ENCODE measurements at regions not wholly inside any gene's neighbourhood (a gene's known extent, or its start where the extent isn't known, plus 50 kb on each side); places are given as distances from the start of the nearest gene placed in this dataset.

GRCh38 chr6:134817448-134817847, 132.5 kb downstream of the ALDH8A1 start:
- Histone ChIP-seq H4K20me1 (ENCODE audit: insufficient read depth, low read length) (no peaks in the 10 kb centered on the region), H3K27ac (ENCODE audit: low read length) (no peak overlapping the region), H2AFZ (ENCODE audit: low read length) (no peak overlapping the region), H3K9me3 (replicated peaks; ENCODE audit: insufficient read depth, low read length) (no peaks in the 10 kb centered on the region), H3F3A (ENCODE audit: insufficient read depth, low read length) (no peaks in the 10 kb centered on the region), H3K36me3 (replicated peaks; ENCODE audit: insufficient read depth, low read length) (no peaks in the 10 kb centered on the region), H3K9ac (ENCODE audit: low read length) (no peak overlapping the region), H3K9me2 (replicated peaks; ENCODE audit: insufficient read depth, low read length) (no peaks in the 10 kb centered on the region), H3K27me3 (replicated peaks; ENCODE audit: insufficient read depth, low read length) (no peaks in the 10 kb centered on the region), H3K4me2 (ENCODE audit: low read depth, low read length) (no peak overlapping the region), H3K4me1 (ENCODE audit: low read length) (no peaks in the 10 kb centered on the region), H3K79me2 (ENCODE audit: low read length) (no peaks in the 10 kb centered on the region), H3K4me3 (ENCODE audit: low read length) (no peak overlapping the region)
- no peak for DNase-seq
- TF ChIP-seq EZH2phosphoT487 (IDR thresholded peaks at IDR 0.05; ENCODE audit: low read length), result no peak
- TF ChIP-seq CTCF (IDR thresholded peaks at IDR 0.05; ENCODE audit: low read length), result no peak
- TF ChIP-seq EZH2 (optimal IDR thresholded peaks at IDR 0.05; ENCODE audit: low read depth, low read length), result no peak

GRCh38 chr6:134816780-134817179, 133.1 kb downstream of the ALDH8A1 start:
- Histone ChIP-seq H3K9me2 (replicated peaks; ENCODE audit: insufficient read depth, low read length) (no peaks in the 10 kb centered on the region), H3K4me1 (ENCODE audit: low read length) (no peaks in the 10 kb centered on the region), H2AFZ (ENCODE audit: low read length) (no peak overlapping the region), H3K27ac (ENCODE audit: low read length) (no peak overlapping the region), H3K4me2 (ENCODE audit: low read depth, low read length) (no peak overlapping the region), H3K9me3 (replicated peaks; ENCODE audit: insufficient read depth, low read length) (no peaks in the 10 kb centered on the region), H3K36me3 (replicated peaks; ENCODE audit: insufficient read depth, low read length) (no peaks in the 10 kb centered on the region), H4K20me1 (ENCODE audit: insufficient read depth, low read length) (no peaks in the 10 kb centered on the region), H3K9ac (ENCODE audit: low read length) (no peak overlapping the region), H3K4me3 (ENCODE audit: low read length) (no peak overlapping the region), H3K79me2 (ENCODE audit: low read length) (no peaks in the 10 kb centered on the region), H3K27me3 (replicated peaks; ENCODE audit: insufficient read depth, low read length) (no peaks in the 10 kb centered on the region), H3F3A (ENCODE audit: insufficient read depth, low read length) (no peaks in the 10 kb centered on the region)
- TF ChIP-seq EZH2phosphoT487 (IDR thresholded peaks at IDR 0.05; ENCODE audit: low read length) (no peak), EZH2 (optimal IDR thresholded peaks at IDR 0.05; ENCODE audit: low read depth, low read length) (no peak), CTCF (IDR thresholded peaks at IDR 0.05; ENCODE audit: low read length) (no peak)
- no peak for DNase-seq

- Histone ChIP-seq H3K4me2 (ENCODE audit: low read depth, low read length) (no peak overlapping the region), H3K9ac (ENCODE audit: low read length) (no peak overlapping the region), H4K20me1 (ENCODE audit: insufficient read depth, low read length) (no peaks in the 10 kb centered on the region), H2AFZ (ENCODE audit: low read length) (no peak overlapping the region), H3K9me3 (replicated peaks; ENCODE audit: insufficient read depth, low read length) (no peaks in the 10 kb centered on the region), H3K36me3 (replicated peaks; ENCODE audit: insufficient read depth, low read length) (no peaks in the 10 kb centered on the region), H3K27me3 (replicated peaks; ENCODE audit: insufficient read depth, low read length) (no peaks in the 10 kb centered on the region), H3K27ac (ENCODE audit: low read length) (no peak overlapping the region), H3K4me3 (ENCODE audit: low read length) (no peak overlapping the region), H3F3A (ENCODE audit: insufficient read depth, low read length) (no peaks in the 10 kb centered on the region), H3K9me2 (replicated peaks; ENCODE audit: insufficient read depth, low read length) (no peaks in the 10 kb centered on the region), H3K79me2 (ENCODE audit: low read length) (no peaks in the 10 kb centered on the region), H3K4me1 (ENCODE audit: low read length) (no peaks in the 10 kb centered on the region)
- no peak for TF ChIP-seq CTCF (IDR thresholded peaks at IDR 0.05; ENCODE audit: low read length)
- TF ChIP-seq EZH2 (optimal IDR thresholded peaks at IDR 0.05; ENCODE audit: low read depth, low read length), result no peak
- no peak for TF ChIP-seq EZH2phosphoT487 (IDR thresholded peaks at IDR 0.05; ENCODE audit: low read length)
- no peak for DNase-seq
These were observed 133.6 kb downstream of the ALDH8A1 start for GRCh38 chr6:134816300-134816699.
